IMR-90 (cell line): ENCODE measurements at regions not wholly inside any gene's neighbourhood (a gene's known extent, or its start where the extent isn't known, plus 50 kb on each side); places are given as distances from the start of the nearest gene placed in this dataset.

Experiments used
- ATAC-seq: fragments of 200-7000 bp; cut with Tn5 transposase; 2 replicates; pipeline ENCODE4 v1.9.1; 2020; ENCODE audit warnings: low read depth, mild to moderate bottlenecking, moderate library complexity
- BruUV-seq: library from RNA; stranded (reverse); fragments of 400-500 nt; replicated peaks from 2 replicates; lab custom pipeline; 2021; lab: Mats Ljungman, UMichigan
- CTCF ChIA-PET: fragments of 300-600 bp; formaldehyde crosslinking; extraction: SDS; loops from one replicate; lab custom pipeline; 2021; ENCODE audit warnings: antibody characterized with exemption; lab: Yijun Ruan, JAX
- POLR2A ChIA-PET: fragments of 300-600 bp; sonication (Branson Sonifier 250); formaldehyde crosslinking; loops from one replicate; lab custom pipeline; 2022; ENCODE audit warnings: antibody characterized with exemption; ENCODE audit not compliant: unreplicated experiment; lab: Charles Lee
- DNase-seq: peaks from one replicate; pipeline ENCODE4 v3.0.0; 2013
- H2AFZ ChIP-seq: replicated peaks from 2 replicates; pipeline ENCODE3; 2013; ENCODE audit warnings: low read length, mild to moderate bottlenecking; ENCODE audit not compliant: poor library complexity
- H2AK5ac ChIP-seq: 2 replicates; pipeline ENCODE4 v1.6.1; 2013; ENCODE audit warnings: low read depth, low read length, inconsistent platforms
- H2AK9ac ChIP-seq: replicated peaks from 2 replicates; pipeline ENCODE3; 2013; ENCODE audit warnings: mild to moderate bottlenecking, low read depth, low read length, moderate library complexity; ENCODE audit not compliant: poor library complexity
- H2BK120ac ChIP-seq: 2 replicates; pipeline ENCODE4 v1.6.1; 2013; ENCODE audit warnings: low read depth, low read length, inconsistent platforms
- H2BK15ac ChIP-seq: 3 replicates; pipeline ENCODE4 v1.6.1; 2013; ENCODE audit warnings: low read depth, low read length, inconsistent platforms
- H2BK20ac ChIP-seq: 2 replicates; pipeline ENCODE4 v1.6.1; 2013; ENCODE audit warnings: low read depth, mild to moderate bottlenecking, inconsistent platforms, low read length, moderate library complexity
- H2BK5ac ChIP-seq: 2 replicates; pipeline ENCODE4 v1.6.1; 2013; ENCODE audit warnings: mild to moderate bottlenecking, low read depth, low read length, inconsistent platforms; ENCODE audit not compliant: poor library complexity, severe bottlenecking
- H3K14ac ChIP-seq: replicated peaks from 2 replicates; pipeline ENCODE4 v1.6.1; 2013; ENCODE audit warnings: low read depth, low read length, inconsistent platforms
- H3K18ac ChIP-seq: 2 replicates; pipeline ENCODE4 v1.6.1; 2013; ENCODE audit warnings: low read depth, low read length, control low read depth
- H3K23ac ChIP-seq: 2 replicates; pipeline ENCODE4 v1.6.1; 2013; ENCODE audit warnings: low read depth, low read length, inconsistent platforms
- H3K27ac ChIP-seq: 2 replicates; pipeline ENCODE4 v1.5.1; 2013; ENCODE audit warnings: mild to moderate bottlenecking, control low read depth, low read length; ENCODE audit not compliant: insufficient read depth
- H3K27me3 ChIP-seq: 2 replicates; pipeline ENCODE4 v1.6.1; 2013; ENCODE audit warnings: low read length; ENCODE audit not compliant: control insufficient read depth, insufficient read depth
- H3K36me3 ChIP-seq: 2 replicates; pipeline ENCODE4 v1.6.1; 2013; ENCODE audit warnings: low read length, mixed read lengths; ENCODE audit not compliant: control insufficient read depth, insufficient read depth
- H3K4ac ChIP-seq: 2 replicates; pipeline ENCODE4 v1.6.1; 2013; ENCODE audit warnings: low read depth, low read length, inconsistent platforms
- H3K4me1 ChIP-seq: 2 replicates; pipeline ENCODE4 v1.6.1; 2013; ENCODE audit warnings: low read length, mixed read lengths; ENCODE audit not compliant: control insufficient read depth, insufficient read depth
- H3K4me2 ChIP-seq: 2 replicates; pipeline ENCODE4 v1.6.1; 2013; ENCODE audit warnings: low read depth, mild to moderate bottlenecking, control low read depth, low read length, moderate library complexity
- H3K4me3 ChIP-seq: 2 replicates; pipeline ENCODE4 v1.5.1; 2013; ENCODE audit warnings: low read depth, mild to moderate bottlenecking, control low read depth, low read length, moderate library complexity; ENCODE audit not compliant: insufficient read depth
- H3K56ac ChIP-seq: 2 replicates; pipeline ENCODE4 v1.6.1; 2013; ENCODE audit warnings: low read length, inconsistent platforms; ENCODE audit not compliant: insufficient read depth; ENCODE audit errors: extremely low read depth
- H3K79me1 ChIP-seq, 2 experiments: 2 replicates each; pipeline ENCODE4 v1.6.1; 2013; ENCODE audit warnings: low read length in 2 of 2, inconsistent platforms in 1 of 2, low read depth in 1 of 2
- H3K9ac ChIP-seq: 2 replicates; pipeline ENCODE4 v1.6.1; 2013; ENCODE audit warnings: low read depth, low read length, control low read depth
- H3K9me1 ChIP-seq: 2 replicates; pipeline ENCODE4 v1.6.1; 2013; ENCODE audit warnings: low read length, inconsistent platforms; ENCODE audit not compliant: insufficient read depth
- H3K9me3 ChIP-seq: 2 replicates; pipeline ENCODE4 v1.6.1; 2013; ENCODE audit warnings: low read length; ENCODE audit not compliant: control insufficient read depth, insufficient read depth
- H4K20me1 ChIP-seq: 2 replicates; pipeline ENCODE4 v1.6.1; 2013; ENCODE audit warnings: low read length, inconsistent platforms; ENCODE audit not compliant: insufficient read depth
- H4K5ac ChIP-seq: 2 replicates; pipeline ENCODE4 v1.6.1; 2013; ENCODE audit warnings: mild to moderate bottlenecking, low read depth, low read length, control low read depth
- H4K8ac ChIP-seq, 2 experiments: 2 replicates each; pipeline ENCODE4 v1.6.1; 2013; ENCODE audit warnings: low read depth in 2 of 2, low read length in 2 of 2, control low read depth in 1 of 2, inconsistent platforms in 1 of 2
- H4K91ac ChIP-seq: 2 replicates; pipeline ENCODE4 v1.6.1; 2013; ENCODE audit warnings: low read depth, low read length, inconsistent platforms; ENCODE audit not compliant: insufficient read depth
- CHD1 ChIP-seq: IDR thresholded peaks from 2 replicates; pipeline ENCODE4 v1.6.1; 2012; ENCODE audit warnings: low read depth, low read length, improper control_type of control experiment
- ELK1 ChIP-seq: fragments of 150-350 bp; IDR thresholded peaks from 2 replicates; pipeline ENCODE4 v1.6.1; 2016; ENCODE audit warnings: low read depth, mild to moderate bottlenecking, low read length, moderate library complexity, borderline replicate concordance
- MAFK ChIP-seq: IDR thresholded peaks from 2 replicates; pipeline ENCODE4 v1.6.1; 2012; ENCODE audit warnings: low read depth, low read length, improper control_type of control experiment
- MXI1 ChIP-seq: IDR thresholded peaks from 2 replicates; pipeline ENCODE4 v1.6.1; 2012; ENCODE audit warnings: low read depth, mild to moderate bottlenecking, low read length, moderate library complexity, borderline replicate concordance
- RCOR1 ChIP-seq: IDR thresholded peaks from 2 replicates; pipeline ENCODE4 v1.6.1; 2012; ENCODE audit warnings: mild to moderate bottlenecking, low read length, improper control_type of control experiment; ENCODE audit not compliant: insufficient replicate concordance
- SMC3 ChIP-seq: fragments of 150-350 bp; IDR thresholded peaks from 2 replicates; pipeline ENCODE4 v1.6.1; 2016; ENCODE audit warnings: low read depth, mild to moderate bottlenecking, antibody characterized with exemption, low read length, moderate library complexity
- USF2 ChIP-seq: fragments of 150-350 bp; IDR thresholded peaks from 2 replicates; pipeline ENCODE4 v1.6.1; 2017; ENCODE audit warnings: mild to moderate bottlenecking, antibody characterized with exemption, low read length, low read depth
- WGBS, 2 experiments: methylation state at CpG; one replicate each; pipeline versions ENCODE4 v1.1.5 to v1.1.7; 2013; ENCODE audit warnings: missing lambda C conversion rate in 2 of 2; ENCODE audit not compliant: insufficient read length in 1 of 2; ENCODE audit errors: extremely low coverage in 2 of 2; 5-methylcytosine and 5-hydroxymethylcytosine counted together
- dilution Hi-C: fragments of 300-500 bp; cut with HindIII; formaldehyde crosslinking; loops from one replicate; pipeline ENCODE4 v1.14.3; 2018; ENCODE audit warnings: low sequenced_read_pairs; ENCODE audit not compliant: unreplicated experiment
- in situ Hi-C: fragments of 300-500 bp; cut with MboI; formaldehyde crosslinking; loops from 3 replicates; pipeline ENCODE4 v1.14.3; 2019; ENCODE audit warnings: low sequenced_read_pairs, inconsistent platforms, mixed read lengths
- intact Hi-C: fragments of 100-400 bp; cut with micrococcal nuclease; formaldehyde crosslinking; loops from 2 replicates; pipeline ENCODE4 v1.10.0; 2022

- Histone ChIP-seq H2BK120ac (no peak overlapping the region), H3K23ac (no peak overlapping the region), H3K4me1 (no peaks in the 10 kb centered on the region), H3K56ac (no peak overlapping the region), H3K4me2 (no peak overlapping the region), H3K9me3 (0 out of 2 replicates have a peak, but pooled peaks cover 2% of the 10 kb centered on the region), H2BK5ac (no peak overlapping the region), H4K8ac (no peak overlapping the region), H2AK9ac (no peak overlapping the region), H3K4me3 (no peak overlapping the region), H4K91ac (no peak overlapping the region), H3K9ac (no peak overlapping the region), H3K14ac (no peak overlapping the region), H3K79me1 (no peaks in the 10 kb centered on the region), H3K27ac (no peak overlapping the region), H3K36me3 (no peaks in the 10 kb centered on the region), H3K9me1 (no peaks in the 10 kb centered on the region), H2AFZ (no peak overlapping the region), H3K18ac (no peak overlapping the region), H4K5ac (no peak overlapping the region), H2AK5ac (no peak overlapping the region), H2BK15ac (no peak overlapping the region), H3K27me3 (no peaks in the 10 kb centered on the region), H3K4ac (no peak overlapping the region), H4K20me1 (no peaks in the 10 kb centered on the region), H2BK20ac (no peak overlapping the region)
- TF ChIP-seq MAFK (peak; percentile 100), ELK1 (no peak), USF2 (no peak), MXI1 (no peak), CHD1 (no peak), SMC3 (no peak), RCOR1 (no peak)
- no peak for ATAC-seq
- ChIA-PET CTCF (interaction anchor here (0.7 kb wide), 1 partner anchor 93 kb away, joined by 8 read pairs; no protein-coding TSS in a partner anchor), POLR2A (no interaction called here)
- BruUV-seq: no TSS peak
- no peak for DNase-seq
- no CpG with 5 or more reads among the region's 3 CpGs for WGBS, 2 experiments
- intact Hi-C loops: no loop called here
- in situ Hi-C loops: no loop called here
- dilution Hi-C loops: no loop called here
Measured at GRCh38 chr10:57303566-57303965, 942.5 kb upstream of the ZWINT start.
